Fibroblast of mammary gland (primary cell): ENCODE measurements at regions not wholly inside any gene's neighbourhood (a gene's known extent, or its start where the extent isn't known, plus 50 kb on each side); places are given as distances from the start of the nearest gene placed in this dataset.
A peak's percentile ranks its signal among the peaks of the same experiment; 100 is the strongest.

Experiments
- DNase-seq: peaks from one replicate; pipeline ENCODE4 v3.0.0-alpha.2; 2010; ENCODE audit warnings: low read depth
- H3K4me3 ChIP-seq: 2 replicates; pipeline ENCODE4 v1.5.1; 2011; ENCODE audit warnings: low read depth, mild to moderate bottlenecking, low read length, moderate library complexity; ENCODE audit not compliant: control insufficient read depth
- CTCF ChIP-seq: conservative IDR thresholded peaks from 2 replicates; pipeline ENCODE4 v1.5.1; 2011; ENCODE audit warnings: low read depth, low read length, inconsistent platforms; ENCODE audit not compliant: control insufficient read depth, insufficient read depth

- H3K4me3 ChIP-seq: no peak overlapping the region
- TF ChIP-seq CTCF: no peak
- DNase-seq: no peak
Measured at GRCh38 chr10:106313041-106313440, 851.5 kb downstream of the SORCS1 start.

GRCh38 chr10:106312087-106312486 lies 852.4 kb downstream of the SORCS1 start:
- no peak for DNase-seq
- TF ChIP-seq CTCF: no peak
- H3K4me3 ChIP-seq: no peak overlapping the region

GRCh38 chr10:106311590-106311989 lies 852.9 kb downstream of the SORCS1 start:
- peak; percentile 2 for DNase-seq
- H3K4me3 ChIP-seq: no peak overlapping the region
- TF ChIP-seq CTCF: no peak

- DNase-seq: no peak
- no peak for TF ChIP-seq CTCF
- no peak overlapping the region for H3K4me3 ChIP-seq
Measured at GRCh38 chr10:106310596-106310995, 853.9 kb downstream of the SORCS1 start.

GRCh38 chr10:106309376-106309775 lies 855.1 kb downstream of the SORCS1 start:
- DNase-seq: no peak
- no peak overlapping the region for H3K4me3 ChIP-seq
- no peak for TF ChIP-seq CTCF

- TF ChIP-seq CTCF: no peak
- no peak overlapping the region for H3K4me3 ChIP-seq
- no peak for DNase-seq
Measured at GRCh38 chr10:106308284-106308683, 856.2 kb downstream of the SORCS1 start.

GRCh38 chr10:106304056-106304455 lies 860.5 kb downstream of the SORCS1 start:
- no peak for TF ChIP-seq CTCF
- no peak for DNase-seq
- H3K4me3 ChIP-seq: no peak overlapping the region
